ENCODE measurements at regions not wholly inside any gene's neighbourhood (a gene's known extent, or its start where the extent isn't known, plus 50 kb on each side); places are given as distances from the start of the nearest gene placed in this dataset.

DNA sequence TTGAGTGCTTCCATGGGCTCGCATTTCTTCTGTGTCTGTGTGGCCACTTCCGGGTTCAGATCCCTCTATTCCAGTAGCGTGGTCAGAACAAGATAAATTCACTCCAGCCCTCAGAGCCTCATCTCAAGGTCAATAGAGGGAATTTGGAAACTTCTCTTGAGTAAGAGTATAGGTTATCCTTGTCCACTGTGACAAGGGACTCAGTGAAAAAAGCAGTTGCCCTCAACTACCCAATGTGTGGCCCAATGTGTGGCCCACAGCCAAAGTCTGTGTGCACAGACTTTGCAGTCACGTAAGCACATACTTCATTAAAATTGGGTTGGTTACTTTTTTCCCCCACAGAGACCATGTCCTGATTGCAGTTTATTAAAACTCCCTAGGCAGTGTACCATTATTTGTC lies 305.6 kb upstream of the SEMA6D start:
- H3K4me3 ChIP-seq (ENCODE audit: low read depth, low read length) = no peak overlapping the region
- TF ChIP-seq, protein P1, sequence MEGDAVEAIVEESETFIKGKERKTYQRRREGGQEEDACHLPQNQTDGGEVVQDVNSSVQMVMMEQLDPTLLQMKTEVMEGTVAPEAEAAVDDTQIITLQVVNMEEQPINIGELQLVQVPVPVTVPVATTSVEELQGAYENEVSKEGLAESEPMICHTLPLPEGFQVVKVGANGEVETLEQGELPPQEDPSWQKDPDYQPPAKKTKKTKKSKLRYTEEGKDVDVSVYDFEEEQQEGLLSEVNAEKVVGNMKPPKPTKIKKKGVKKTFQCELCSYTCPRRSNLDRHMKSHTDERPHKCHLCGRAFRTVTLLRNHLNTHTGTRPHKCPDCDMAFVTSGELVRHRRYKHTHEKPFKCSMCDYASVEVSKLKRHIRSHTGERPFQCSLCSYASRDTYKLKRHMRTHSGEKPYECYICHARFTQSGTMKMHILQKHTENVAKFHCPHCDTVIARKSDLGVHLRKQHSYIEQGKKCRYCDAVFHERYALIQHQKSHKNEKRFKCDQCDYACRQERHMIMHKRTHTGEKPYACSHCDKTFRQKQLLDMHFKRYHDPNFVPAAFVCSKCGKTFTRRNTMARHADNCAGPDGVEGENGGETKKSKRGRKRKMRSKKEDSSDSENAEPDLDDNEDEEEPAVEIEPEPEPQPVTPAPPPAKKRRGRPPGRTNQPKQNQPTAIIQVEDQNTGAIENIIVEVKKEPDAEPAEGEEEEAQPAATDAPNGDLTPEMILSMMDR (IDR thresholded peaks at IDR 0.05; ENCODE audit: low read depth, low read length) = no peak
- no peak for DNase-seq (ENCODE audit: low read depth, low spot score)
- in situ Hi-C loops (cut with HindIII; ENCODE audit: low sequenced_read_pairs) = no loop called here

DNA sequence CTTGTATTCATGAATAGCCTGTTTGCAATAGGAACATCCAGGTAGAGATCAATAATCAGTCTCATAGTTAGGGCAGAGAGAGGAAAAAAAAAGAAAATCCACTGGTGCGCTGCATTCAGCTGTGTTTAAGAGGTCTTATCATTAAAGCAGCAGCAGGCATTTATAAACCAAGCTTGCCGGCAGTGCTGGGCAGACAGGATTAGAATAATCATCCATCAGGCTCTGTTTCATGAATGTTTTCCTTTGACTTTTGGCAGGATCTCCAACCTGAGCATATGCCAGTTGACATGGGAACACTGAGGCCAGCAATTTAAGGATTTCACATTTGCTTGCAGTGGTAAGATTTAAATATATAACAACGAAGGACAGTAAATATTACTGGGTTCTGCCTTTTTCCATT lies 305.2 kb upstream of the SEMA6D start:
- no peak for DNase-seq (ENCODE audit: low read depth, low spot score)
- TF ChIP-seq, protein P1 (IDR thresholded peaks at IDR 0.05; ENCODE audit: low read depth, low read length) = no peak
- in situ Hi-C loops (cut with HindIII; ENCODE audit: low sequenced_read_pairs) = no loop called here
- no peak overlapping the region for H3K4me3 ChIP-seq (ENCODE audit: low read depth, low read length)

DNA sequence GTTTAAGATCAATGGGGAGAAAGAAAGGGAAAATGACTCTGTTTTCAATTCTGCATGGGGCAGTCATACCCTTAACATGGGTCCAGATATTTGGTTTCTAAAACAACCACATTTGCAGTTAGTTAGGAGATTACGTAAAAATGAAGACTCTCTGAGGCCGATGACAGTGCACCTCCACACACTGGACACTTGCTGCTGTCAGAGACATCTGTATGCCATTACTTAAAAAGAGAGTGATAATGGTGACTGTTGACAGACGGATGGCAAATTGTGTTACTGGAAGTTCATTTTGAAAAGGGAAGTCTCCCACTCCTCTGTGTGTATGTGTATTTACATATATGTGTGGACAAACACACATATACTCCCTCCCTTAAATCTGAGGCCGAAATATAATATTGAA lies 304.5 kb upstream of the SEMA6D start:
- in situ Hi-C loops (cut with HindIII; ENCODE audit: low sequenced_read_pairs) = no loop called here
- TF ChIP-seq, protein P1 (IDR thresholded peaks at IDR 0.05; ENCODE audit: low read depth, low read length) = no peak
- DNase-seq (ENCODE audit: low read depth, low spot score) = no peak
- H3K4me3 ChIP-seq (ENCODE audit: low read depth, low read length) = no peak overlapping the region

DNA sequence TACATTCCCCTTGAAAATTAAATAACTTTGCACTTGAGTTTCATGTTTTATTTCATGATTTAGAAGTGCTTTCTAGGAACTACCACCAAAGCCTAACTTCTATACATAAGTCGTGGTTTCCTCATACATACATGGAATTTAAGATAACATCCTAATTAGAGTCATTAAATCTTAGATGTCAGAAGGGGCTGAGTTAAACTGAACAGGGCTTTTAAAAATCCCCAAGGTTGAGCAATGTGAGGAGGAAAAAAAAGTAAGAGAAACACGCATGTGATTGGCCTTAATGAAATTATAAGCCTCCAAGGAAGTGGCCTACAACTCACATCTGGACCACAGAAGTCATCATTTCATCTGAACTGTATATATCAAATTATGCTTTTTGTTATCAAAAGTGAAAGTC lies 303.1 kb upstream of the SEMA6D start:
- no peak for DNase-seq (ENCODE audit: low read depth, low spot score)
- in situ Hi-C loops (cut with HindIII; ENCODE audit: low sequenced_read_pairs) = no loop called here
- TF ChIP-seq, protein P1 (IDR thresholded peaks at IDR 0.05; ENCODE audit: low read depth, low read length) = no peak
- no peak overlapping the region for H3K4me3 ChIP-seq (ENCODE audit: low read depth, low read length)

DNA sequence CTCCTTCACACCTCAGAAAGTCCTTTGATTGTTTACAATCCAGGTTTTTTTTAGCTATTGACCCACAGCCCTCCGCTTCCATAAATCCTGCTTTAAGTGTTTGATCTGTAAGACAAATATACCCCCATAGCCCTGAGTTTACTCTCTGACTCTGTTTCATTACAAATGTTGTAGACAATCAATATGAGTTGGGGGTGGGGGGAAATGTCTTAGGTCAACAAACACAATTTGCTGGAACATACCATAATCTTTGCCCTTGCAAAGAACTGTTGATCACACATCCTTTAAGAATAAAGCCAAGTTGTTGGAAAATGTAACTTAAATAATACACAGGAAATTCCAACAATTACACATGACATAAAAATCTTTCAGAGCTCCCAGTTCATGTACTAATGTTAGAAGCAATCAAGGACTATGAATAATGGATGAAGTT lies 301.8 kb upstream of the SEMA6D start:
- no peak overlapping the region for H3K4me3 ChIP-seq (ENCODE audit: low read depth, low read length)
- in situ Hi-C loops (cut with HindIII; ENCODE audit: low sequenced_read_pairs) = no loop called here
- TF ChIP-seq, protein P1 (IDR thresholded peaks at IDR 0.05; ENCODE audit: low read depth, low read length) = no peak
- peak; percentile 34 for DNase-seq (ENCODE audit: low read depth, low spot score)

DNA sequence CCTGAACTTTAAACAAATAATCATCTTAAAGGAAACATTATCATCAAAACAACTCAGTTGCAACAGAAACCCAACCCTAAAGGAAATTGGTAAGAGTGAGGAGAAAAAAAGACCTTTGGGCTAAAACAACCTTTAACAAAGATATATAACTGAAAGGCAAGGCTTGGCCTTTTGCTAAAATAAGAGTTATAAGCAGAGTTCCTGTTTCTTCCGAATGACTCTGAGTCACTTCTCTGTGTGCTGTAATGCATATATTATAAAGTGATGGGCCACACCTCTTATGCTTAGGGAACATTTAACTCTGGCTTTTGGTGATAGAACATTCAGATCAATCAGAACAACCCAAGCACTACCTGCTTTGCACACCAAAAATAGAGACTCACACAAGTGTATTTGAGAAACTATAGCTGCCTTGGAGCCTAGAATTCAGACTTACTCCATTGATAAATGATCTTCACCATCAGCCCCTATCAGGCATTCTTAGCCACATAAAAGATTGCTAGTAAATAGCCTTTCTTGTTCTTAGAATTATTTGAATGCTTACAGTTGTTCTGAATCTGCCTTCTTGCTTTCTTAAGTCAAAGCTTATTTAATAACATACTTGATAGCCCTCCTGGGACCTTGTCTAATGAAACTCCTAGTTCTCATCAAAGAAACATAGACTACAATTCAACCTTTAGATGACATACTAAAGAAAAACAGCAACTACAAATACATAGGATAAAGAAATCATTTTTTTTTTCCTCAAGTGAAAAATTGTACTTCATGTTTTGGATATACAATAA lies 294.2 kb upstream of the SEMA6D start:
- no peak overlapping the region for H3K4me3 ChIP-seq (ENCODE audit: low read depth, low read length)
- DNase-seq (ENCODE audit: low read depth, low spot score) = peak; percentile 33
- in situ Hi-C loops (cut with HindIII; ENCODE audit: low sequenced_read_pairs) = no loop called here

More for the DNA sequence above, 294.2 kb upstream of the SEMA6D start:
- TF ChIP-seq, protein P1 (IDR thresholded peaks at IDR 0.05; ENCODE audit: low read depth, low read length) = no peak
